KBM-7 (cell line): ENCODE measurements at regions not wholly inside any gene's neighbourhood (a gene's known extent, or its start where the extent isn't known, plus 50 kb on each side); places are given as distances from the start of the nearest gene placed in this dataset.
"Not testable (repeated sequence)": the region's sequence is repeated elsewhere in the genome, so short reads cannot be mapped to it uniquely, and the experiment has no call there.

Experiments
- DNase-seq: peaks from one replicate; pipeline ENCODE4 v3.0.0-alpha.2; 2015
- in situ Hi-C: fragments of 300-500 bp; cut with MboI; formaldehyde crosslinking; loops from 2 replicates; pipeline ENCODE4 v1.14.3; 2020; ENCODE audit warnings: low sequenced_read_pairs, low pct_unique_long_range_greater_than_20kb, mixed read lengths

DNA sequence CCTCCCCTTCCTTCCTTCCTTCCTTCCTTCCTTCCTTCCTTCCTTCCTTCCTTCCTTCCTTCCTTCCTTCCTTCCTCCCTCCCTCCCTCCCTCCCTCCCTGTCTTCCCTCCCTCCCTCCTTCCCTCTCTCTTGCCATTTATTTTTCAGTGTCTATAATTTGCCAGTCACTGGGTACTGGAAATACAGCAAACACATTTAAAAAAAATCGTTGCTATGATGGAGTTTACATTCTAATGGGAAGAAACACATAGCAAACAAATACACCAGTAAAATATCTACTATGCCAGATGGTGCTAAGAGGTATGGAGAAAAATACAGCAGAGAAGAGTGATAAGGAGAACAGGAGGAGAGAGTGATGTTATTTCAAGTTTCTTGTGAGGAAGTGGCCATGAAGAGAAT lies 309.5 kb downstream of the CTH start:
- in situ Hi-C loops: no loop called here
- no peak for DNase-seq

GRCh38 chr1:70727886-70728489 lies 316.9 kb downstream of the CTH start:
- in situ Hi-C loops: no loop called here
- no peak for DNase-seq

DNA sequence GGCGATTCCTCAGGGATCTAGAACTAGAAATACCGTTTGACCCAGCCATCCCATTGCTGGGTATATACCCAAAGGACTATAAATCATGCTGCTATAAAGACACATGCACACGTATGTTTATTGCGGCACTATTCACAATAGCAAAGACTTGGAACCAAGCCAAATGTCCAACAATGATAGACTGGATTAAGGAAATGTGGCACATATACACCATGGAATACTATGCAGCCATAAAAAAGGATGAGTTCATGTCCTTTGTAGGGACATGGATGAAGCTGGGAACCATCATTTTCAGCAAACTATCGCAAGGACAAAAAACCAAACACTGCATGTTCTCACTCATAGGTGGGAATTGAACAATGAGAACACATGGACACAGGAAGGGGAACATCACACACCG lies 311.1 kb downstream of the PTGER3 start:
- DNase-seq, in situ Hi-C loops: not testable (repeated sequence)

GRCh38 chr1:70737125-70737524 lies 310.5 kb downstream of the PTGER3 start:
- in situ Hi-C loops: no loop called here
- DNase-seq: peak; percentile 18

DNA sequence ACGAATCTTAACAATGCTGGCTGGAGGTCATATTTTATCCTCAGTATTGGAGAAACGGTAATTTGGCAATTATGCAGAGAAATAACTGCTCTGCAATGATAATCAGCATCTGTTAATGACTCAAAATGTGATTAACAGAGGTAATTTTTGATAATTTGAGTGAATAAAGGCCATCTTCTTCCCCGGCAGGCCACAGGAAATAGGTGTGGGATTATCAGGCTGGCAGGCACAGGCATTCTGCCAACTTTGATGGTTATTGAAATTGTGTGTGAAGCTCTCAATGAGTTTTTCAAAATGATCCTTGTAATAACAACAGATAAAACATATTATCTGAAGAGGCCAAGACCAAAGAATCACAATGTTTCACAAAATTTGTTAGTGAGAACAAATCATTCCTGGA lies 309.0 kb downstream of the PTGER3 start:
- in situ Hi-C loops: no loop called here

DNA sequence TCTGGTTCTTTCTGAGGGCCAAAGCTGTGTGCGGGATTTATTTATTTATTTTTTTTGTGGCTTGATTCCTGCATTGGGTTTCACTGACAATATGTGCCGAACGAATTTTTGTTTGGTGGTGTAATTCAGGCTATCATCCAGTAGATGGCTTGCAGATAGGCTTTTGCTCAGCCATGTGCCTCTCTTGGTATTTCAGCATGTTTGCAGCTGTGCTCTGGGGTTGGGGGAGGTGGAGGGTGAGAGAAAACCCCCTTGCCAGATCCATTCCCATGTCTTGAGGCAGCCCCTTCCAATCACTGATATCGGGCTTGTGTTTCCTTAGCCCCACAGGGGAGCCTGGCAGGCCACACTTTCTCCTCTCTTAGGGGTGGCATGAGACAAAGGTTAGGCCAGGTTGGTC lies 302.4 kb downstream of the PTGER3 start:
- in situ Hi-C loops: no loop called here
- peak; percentile 34 for DNase-seq

More for the DNA sequence above, 309.0 kb downstream of the PTGER3 start:
- no peak for DNase-seq

- DNase-seq, in situ Hi-C loops: not testable (repeated sequence)
Measured at GRCh38 chr1:70746062-70746461, 301.6 kb downstream of the PTGER3 start.

- in situ Hi-C loops, DNase-seq: not testable (repeated sequence)
Measured at GRCh38 chr1:70747123-70747522, 300.5 kb downstream of the PTGER3 start.

GRCh38 chr1:70751676-70752287 lies 295.8 kb downstream of the PTGER3 start:
- in situ Hi-C loops, DNase-seq: not testable (repeated sequence)

- no peak for DNase-seq
- in situ Hi-C loops: no loop called here
Measured at GRCh38 chr1:70754701-70755100, 292.9 kb downstream of the PTGER3 start.

DNA sequence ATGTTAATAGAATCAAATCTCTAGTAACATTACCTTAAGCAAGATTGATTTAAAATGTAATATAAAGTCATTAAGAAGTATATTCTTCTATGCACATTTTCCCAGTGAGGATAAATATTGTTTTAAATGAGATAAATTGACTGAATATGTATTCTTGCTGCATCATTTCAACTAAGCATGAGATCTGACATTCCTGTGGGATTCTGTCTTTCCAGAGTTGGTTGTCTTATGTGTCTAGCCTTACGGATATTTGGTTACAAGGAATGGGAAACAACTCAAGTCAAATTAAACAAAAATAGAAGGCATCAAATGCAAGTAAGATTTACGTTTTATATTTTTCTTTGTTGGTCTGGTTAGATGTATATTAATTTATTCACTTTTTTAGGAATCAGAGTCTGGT lies 287.5 kb downstream of the PTGER3 start:
- in situ Hi-C loops: no loop called here
- DNase-seq: no peak

DNA sequence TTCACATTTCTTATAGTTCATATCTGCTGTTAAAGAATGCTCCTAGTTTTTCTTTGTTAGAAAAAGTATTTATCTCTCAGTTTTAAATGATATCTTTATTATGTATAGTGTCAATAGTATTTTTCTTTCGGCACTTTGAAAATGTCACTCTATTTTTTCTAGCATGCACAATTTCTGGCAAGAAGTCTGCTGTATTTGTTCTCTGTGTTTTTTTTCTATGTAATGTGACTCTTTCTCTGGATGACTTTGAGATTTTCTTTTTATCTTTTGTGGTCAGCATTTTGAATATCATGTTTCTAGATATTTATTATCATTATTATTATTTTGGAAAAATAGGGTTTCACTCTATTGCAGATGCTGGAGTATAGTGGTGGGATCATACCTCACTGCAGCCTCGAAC lies 285.2 kb downstream of the PTGER3 start:
- no peak for DNase-seq
- in situ Hi-C loops: no loop called here

DNA sequence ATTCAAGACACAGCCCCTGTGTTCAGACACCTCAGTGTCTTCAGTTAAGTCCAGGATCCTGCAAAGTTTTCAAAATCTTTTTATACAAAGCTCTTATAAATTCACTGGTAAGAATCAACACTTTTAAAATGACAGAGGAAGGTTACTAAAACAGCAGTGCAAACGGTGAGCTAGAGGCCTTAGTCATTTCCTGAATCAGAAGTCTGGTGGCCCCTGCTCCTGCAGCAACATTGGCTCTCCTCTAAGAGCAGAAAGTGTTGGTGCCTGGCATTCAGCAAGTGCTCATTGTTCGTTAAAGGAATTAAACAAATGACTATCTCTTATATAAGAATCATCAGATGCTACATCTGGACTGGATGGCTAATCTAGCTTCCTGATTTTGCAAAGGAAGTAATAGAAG lies 282.9 kb downstream of the PTGER3 start:
- no peak for DNase-seq
- in situ Hi-C loops: no loop called here

DNA sequence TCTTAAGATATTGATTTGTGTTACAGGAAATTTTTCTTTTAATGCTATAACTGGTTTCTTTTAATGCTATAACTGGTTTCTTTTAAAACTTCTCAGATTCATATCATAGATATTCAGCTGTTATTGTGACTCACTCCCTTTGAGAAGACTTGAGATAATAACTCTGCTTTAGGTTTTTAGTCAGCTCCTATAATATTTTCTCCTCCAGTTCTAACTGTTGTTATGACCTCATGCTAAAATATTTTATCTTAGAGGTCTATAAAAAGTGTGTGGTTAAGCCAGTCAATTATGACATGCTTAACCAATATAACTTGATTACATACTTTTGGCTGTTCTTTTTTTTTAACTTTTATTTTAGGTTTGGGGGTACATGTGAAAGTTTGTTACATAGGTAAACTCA lies 280.2 kb downstream of the PTGER3 start:
- no peak for DNase-seq
- in situ Hi-C loops: no loop called here

DNA sequence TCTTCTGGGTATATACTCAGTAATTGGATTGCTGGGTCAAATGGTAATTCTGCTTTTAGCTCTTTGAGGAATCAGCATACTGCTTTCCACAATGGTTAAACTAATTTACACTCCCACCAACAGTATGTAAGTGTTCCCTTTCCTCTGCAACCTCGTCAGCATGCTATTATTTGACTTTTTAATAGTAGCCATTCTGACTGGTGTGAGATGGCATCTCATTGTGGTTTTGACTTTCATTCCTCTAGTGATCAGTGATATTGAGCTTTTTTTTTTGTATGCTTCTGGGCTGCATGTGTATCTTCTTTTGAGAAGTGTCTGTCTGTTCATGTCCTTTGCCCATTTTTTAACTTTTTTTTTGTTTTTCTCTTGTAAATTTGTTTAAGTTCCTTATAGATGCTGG lies 279.4 kb downstream of the PTGER3 start:
- DNase-seq: no peak
- in situ Hi-C loops: no loop called here

GRCh38 chr1:70778056-70778762 lies 269.4 kb downstream of the PTGER3 start:
- in situ Hi-C loops: no loop called here
- DNase-seq: no peak

DNA sequence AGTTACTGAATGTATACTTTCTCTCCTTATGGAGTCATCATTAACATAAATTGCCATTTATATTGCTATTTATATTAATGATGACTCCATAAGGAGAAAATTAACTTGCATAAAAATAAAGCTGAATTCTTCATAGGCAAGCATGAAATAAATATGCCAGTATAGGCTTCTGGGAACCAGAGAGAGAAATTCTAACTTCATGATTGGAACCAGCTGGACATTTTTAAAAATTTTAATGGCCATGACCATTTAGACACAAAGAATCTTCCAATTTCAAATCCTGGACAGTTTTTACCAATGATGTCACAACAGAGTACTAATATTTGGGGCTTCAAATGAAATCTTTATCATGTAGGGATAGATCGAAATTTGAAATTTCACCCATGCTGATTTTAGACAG lies 268.7 kb downstream of the PTGER3 start:
- in situ Hi-C loops: no loop called here
- DNase-seq: no peak

- no peak for DNase-seq
- in situ Hi-C loops: no loop called here
Measured at GRCh38 chr1:70779571-70779970, 268.0 kb downstream of the PTGER3 start.

DNA sequence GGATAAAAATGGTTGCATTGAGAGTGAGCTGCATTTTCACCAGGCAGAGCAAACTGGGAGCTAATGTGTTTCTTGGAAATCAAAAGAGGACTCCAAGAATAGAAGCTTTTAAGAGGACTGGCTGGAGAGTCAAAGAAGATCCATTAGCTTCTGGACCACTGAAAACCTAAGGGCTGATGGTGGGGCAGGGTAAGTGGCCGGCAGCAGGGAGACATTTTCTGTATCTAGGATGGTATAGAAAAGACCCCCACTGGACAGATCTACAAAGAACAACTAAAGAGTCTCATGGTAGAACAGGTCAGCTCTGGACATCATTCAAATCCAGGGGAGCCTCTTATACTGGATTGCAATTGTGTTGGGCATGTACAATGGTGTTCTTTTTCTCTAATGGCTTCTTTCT lies 262.3 kb downstream of the PTGER3 start:
- no peak for DNase-seq
- in situ Hi-C loops: no loop called here

GRCh38 chr1:70790232-70790923 lies 257.2 kb downstream of the PTGER3 start:
- in situ Hi-C loops: no loop called here

More at GRCh38 chr1:70790232-70790923, 257.2 kb downstream of the PTGER3 start:
- DNase-seq: no peak
